ENCODE measurements at regions not wholly inside any gene's neighbourhood (a gene's known extent, or its start where the extent isn't known, plus 50 kb on each side); places are given as distances from the start of the nearest gene placed in this dataset.

DNA sequence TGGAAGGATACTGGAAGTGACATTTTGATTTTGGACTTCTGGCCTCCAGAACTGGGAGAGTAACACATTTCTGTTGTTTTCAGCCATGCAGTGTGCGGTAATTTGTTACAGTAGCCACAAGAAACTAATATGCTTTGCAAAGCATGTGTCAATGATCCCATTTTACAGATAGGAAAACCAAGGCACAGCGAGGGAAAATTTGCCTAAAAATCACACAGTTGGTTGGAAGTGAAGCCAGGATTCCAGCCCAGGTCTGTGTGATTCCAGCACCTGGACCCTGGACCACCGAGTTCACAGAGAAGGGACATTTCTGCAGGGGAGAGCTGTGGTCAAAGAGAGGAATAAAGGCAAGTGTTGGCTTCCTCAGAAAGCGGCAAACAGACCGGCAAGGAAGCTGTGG is 106.7 kb upstream of the MED13L start:
- no peaks in the 10 kb centered on the region for H3K36me3 ChIP-seq
- TF ChIP-seq, protein P1, sequence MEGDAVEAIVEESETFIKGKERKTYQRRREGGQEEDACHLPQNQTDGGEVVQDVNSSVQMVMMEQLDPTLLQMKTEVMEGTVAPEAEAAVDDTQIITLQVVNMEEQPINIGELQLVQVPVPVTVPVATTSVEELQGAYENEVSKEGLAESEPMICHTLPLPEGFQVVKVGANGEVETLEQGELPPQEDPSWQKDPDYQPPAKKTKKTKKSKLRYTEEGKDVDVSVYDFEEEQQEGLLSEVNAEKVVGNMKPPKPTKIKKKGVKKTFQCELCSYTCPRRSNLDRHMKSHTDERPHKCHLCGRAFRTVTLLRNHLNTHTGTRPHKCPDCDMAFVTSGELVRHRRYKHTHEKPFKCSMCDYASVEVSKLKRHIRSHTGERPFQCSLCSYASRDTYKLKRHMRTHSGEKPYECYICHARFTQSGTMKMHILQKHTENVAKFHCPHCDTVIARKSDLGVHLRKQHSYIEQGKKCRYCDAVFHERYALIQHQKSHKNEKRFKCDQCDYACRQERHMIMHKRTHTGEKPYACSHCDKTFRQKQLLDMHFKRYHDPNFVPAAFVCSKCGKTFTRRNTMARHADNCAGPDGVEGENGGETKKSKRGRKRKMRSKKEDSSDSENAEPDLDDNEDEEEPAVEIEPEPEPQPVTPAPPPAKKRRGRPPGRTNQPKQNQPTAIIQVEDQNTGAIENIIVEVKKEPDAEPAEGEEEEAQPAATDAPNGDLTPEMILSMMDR (IDR thresholded peaks at IDR 0.05) = no peak
- TF ChIP-seq POLR2A (IDR thresholded peaks at IDR 0.05) (no peak), POLR2AphosphoS5 (IDR thresholded peaks at IDR 0.05) (no peak)
- no peaks in the 10 kb centered on the region for H3K27me3 ChIP-seq
- no peaks in the 10 kb centered on the region for H3K9me3 ChIP-seq
- no peak overlapping the region for H3K27ac ChIP-seq
- no peak for DNase-seq (ENCODE audit: low spot score in 2 of 2)
- H3K4me3 ChIP-seq = no peak overlapping the region
- intact Hi-C loops (cut with DNase I; ENCODE audit: low total_unique reads) = no loop called here
- H3K4me1 ChIP-seq = peaks cover 4 to 6% of the 10 kb centered on the region in 2 donors

DNA sequence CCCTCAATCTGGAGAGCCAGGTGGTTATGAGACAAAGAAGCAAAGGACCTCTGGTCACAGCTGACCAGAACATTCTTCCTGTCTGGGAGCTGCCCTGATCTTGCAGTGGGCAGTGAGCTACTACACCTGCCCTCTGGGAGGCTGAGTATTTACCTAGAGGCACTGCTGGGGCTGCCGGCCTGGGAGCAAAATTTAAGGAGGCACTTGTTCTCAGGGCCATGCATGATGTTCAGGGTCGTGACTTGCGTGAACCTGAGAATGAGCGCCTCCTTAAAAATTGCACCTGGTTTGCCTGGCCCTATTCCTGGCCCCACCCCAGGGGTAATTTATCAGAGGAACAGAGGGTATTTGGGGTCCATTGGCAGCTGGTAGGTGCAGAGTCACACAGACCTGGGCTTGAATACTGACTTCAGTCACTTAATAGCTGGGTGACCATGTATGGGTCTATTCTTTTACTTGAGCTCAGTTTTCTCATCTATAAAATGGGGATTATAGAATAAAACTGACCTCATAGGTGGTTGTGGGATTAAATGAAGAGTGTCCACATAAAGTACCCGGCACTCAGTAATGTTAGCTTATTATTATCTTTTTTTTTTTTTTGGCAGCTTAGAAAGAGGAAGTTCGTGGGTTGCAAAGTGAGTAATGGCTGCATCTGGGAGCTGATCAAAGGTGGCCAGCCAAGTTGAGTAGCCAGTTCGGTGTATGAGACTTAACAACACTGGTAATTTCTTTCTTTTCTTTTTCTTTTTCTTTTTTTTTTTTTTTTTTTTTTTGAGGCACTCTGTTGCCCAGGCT is 107.4 kb upstream of the MED13L start:
- peaks cover 4 to 6% of the 10 kb centered on the region in 2 donors for H3K4me1 ChIP-seq

DNA sequence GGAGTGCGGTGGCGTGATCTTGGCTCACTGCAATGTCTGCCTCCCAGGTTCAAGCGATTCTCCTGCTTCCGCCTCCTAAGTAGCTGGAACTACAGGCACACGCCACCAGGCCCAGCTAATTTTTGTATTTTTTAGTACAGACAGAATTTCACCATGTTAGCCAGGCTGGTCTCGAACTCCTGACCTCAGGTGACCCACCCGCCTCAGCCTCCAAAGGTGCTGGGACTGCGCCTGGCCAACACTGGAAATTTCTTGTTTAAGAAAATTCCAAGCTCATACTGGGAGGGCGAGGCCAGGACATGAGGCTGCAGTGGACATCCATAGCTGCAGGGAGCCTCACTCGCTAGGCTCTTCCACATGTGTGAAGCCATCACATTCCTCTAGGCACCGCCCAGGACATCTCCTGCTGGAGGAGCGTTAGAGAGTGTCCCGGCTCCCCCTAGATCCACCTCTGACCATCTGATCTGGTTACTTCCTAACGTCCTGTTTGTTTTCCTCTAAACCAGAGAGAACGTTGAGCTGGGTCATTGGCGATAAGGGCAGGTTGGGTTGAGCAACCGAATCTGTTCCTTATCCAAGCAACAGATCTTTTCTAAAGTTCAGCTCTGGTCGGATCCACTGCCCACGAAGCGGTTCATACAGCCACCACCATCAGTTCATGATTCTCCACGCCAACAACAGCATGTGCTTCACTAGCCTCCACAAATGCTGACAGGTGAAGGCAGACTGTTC is 108.2 kb upstream of the MED13L start:
- intact Hi-C loops (cut with DNase I; ENCODE audit: low total_unique reads) = no loop called here
- Histone ChIP-seq H3K4me3 (no peak overlapping the region), H3K4me1 (peaks cover 4 to 6% of the 10 kb centered on the region in 2 donors), H3K27me3 (no peaks in the 10 kb centered on the region), H3K36me3 (no peaks in the 10 kb centered on the region), H3K27ac (no peak overlapping the region), H3K9me3 (peaks cover 0 to under 1% of the 10 kb centered on the region in 2 donors)
- TF ChIP-seq, protein P1 (IDR thresholded peaks at IDR 0.05) = no peak
- TF ChIP-seq POLR2A (IDR thresholded peaks at IDR 0.05) (no peak), POLR2AphosphoS5 (IDR thresholded peaks at IDR 0.05) (no peak)
- DNase-seq (ENCODE audit: low spot score in 2 of 2) = no peak

More for the DNA sequence above, 107.4 kb upstream of the MED13L start:
- Histone ChIP-seq H3K27ac (no peak overlapping the region), H3K4me3 (no peak overlapping the region), H3K27me3 (no peaks in the 10 kb centered on the region), H3K36me3 (no peaks in the 10 kb centered on the region), H3K9me3 (no peaks in the 10 kb centered on the region)
- no peak for DNase-seq (ENCODE audit: low spot score in 2 of 2)
- TF ChIP-seq, protein P1 (IDR thresholded peaks at IDR 0.05) = no peak
- no peak for TF ChIP-seq POLR2AphosphoS5 (IDR thresholded peaks at IDR 0.05)
- no peak for TF ChIP-seq POLR2A (IDR thresholded peaks at IDR 0.05)
- intact Hi-C loops (cut with DNase I; ENCODE audit: low total_unique reads) = no loop called here

DNA sequence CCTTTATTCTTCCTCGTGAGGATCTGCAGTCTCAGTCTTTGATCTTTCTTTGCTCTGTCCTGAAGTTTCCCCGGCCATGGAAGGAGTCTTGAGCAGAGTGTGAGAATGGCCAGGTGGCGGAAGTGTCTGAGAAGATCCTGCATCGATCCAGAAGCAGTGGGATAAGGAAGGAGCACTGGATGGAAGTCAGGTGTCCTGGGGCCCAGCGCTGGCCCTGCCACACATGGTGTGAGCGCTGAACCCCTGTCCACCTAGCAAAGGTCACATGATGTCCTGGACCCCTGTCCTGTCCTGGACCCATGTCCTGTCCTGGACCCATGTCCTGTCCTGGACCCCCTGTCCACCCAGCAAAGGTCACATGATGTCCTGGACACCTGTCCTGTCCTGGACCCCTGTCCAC is 111.8 kb upstream of the MED13L start:
- Histone ChIP-seq H3K36me3 (no peaks in the 10 kb centered on the region), H3K4me3 (no peak overlapping the region), H3K4me1 (no peaks in the 10 kb centered on the region), H3K27me3 (no peaks in the 10 kb centered on the region), H3K27ac (peak overlapping the region; percentile 78 to 86), H3K9me3 (peaks cover 3 to 10% of the 10 kb centered on the region in 2 donors)
- intact Hi-C loops (cut with DNase I; ENCODE audit: low total_unique reads) = no loop called here
- no peak for DNase-seq (ENCODE audit: low spot score in 2 of 2)
- TF ChIP-seq, protein P1 (IDR thresholded peaks at IDR 0.05) = no peak
- TF ChIP-seq POLR2A (IDR thresholded peaks at IDR 0.05) (no peak), POLR2AphosphoS5 (IDR thresholded peaks at IDR 0.05) (no peak)

DNA sequence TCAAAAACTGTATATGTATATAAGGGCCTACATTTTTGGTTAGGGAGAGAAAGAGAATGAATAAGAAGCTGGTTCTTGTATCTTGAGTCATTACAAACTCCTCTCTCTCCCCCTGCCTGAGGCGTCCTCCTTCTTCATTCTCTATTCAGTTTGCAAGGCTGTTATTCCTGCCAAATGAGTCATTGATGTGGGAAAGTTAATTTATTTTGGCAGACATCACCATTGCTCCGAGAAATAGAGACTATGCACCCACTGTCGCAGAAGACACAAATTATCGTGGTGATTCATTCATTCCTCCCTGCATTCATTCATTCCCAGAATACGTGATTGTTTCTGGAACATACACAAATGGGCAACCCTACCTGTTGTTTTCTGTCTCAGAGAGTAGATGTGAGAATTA is 112.5 kb upstream of the MED13L start:
- Histone ChIP-seq H3K9me3 (peaks cover 3 to 10% of the 10 kb centered on the region in 2 donors), H3K36me3 (no peaks in the 10 kb centered on the region), H3K4me1 (no peaks in the 10 kb centered on the region), H3K4me3 (no peak overlapping the region), H3K27me3 (no peaks in the 10 kb centered on the region), H3K27ac (peak overlapping the region; percentile 78 to 86)
- DNase-seq (ENCODE audit: low spot score in 2 of 2) = peak; percentile 80 to 87
- TF ChIP-seq POLR2AphosphoS5 (IDR thresholded peaks at IDR 0.05) = peak in 2 of 3 donors; percentile 49 to 61
- TF ChIP-seq, protein P1 (IDR thresholded peaks at IDR 0.05) = no peak
- intact Hi-C loops (cut with DNase I; ENCODE audit: low total_unique reads) = no loop called here

All from breast epithelium (tissue), 4 donors.